ENCODE measurements at regions not wholly inside any gene's neighbourhood (a gene's known extent, or its start where the extent isn't known, plus 50 kb on each side); places are given as distances from the start of the nearest gene placed in this dataset.
"Not testable (repeated sequence)": the region's sequence is repeated elsewhere in the genome, so short reads cannot be mapped to it uniquely, and the experiment has no call there.

DNA sequence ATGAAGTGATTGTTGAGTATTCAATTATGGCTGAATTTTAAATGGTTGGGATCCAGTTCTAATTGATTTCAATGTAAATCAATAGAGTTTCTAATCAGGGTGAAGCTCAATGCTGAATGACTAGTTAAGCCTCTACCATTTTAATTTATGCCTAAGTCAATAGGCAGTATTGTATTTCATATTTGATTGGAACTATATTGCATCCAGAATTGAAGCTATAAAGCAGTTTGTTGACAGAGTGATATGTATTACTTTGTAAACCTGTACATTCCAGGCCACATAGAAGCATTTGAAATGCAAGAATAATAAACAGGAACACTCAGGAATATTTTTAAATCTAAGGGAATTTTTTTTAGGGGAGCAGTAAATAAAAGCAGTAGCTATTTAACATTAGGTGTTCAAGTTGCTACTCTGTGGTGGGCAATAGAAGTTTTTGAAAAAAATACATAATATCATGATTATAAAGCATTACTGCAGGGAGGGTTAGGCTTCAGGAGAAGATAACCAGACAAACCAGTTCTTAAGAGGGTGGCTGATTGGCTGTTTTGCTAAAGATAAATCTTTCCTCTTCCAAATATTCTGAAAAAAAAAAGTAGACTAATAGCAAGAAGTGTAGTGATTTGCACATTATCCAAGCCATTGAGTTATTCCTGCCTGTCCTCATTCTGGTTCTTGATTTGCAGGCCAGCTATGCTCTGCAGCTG is 492.0 kb upstream of the MEF2C start:
- DNase-seq (ENCODE audit: low read depth in 2 of 3, low spot score in 2 of 3): no peak

DNA sequence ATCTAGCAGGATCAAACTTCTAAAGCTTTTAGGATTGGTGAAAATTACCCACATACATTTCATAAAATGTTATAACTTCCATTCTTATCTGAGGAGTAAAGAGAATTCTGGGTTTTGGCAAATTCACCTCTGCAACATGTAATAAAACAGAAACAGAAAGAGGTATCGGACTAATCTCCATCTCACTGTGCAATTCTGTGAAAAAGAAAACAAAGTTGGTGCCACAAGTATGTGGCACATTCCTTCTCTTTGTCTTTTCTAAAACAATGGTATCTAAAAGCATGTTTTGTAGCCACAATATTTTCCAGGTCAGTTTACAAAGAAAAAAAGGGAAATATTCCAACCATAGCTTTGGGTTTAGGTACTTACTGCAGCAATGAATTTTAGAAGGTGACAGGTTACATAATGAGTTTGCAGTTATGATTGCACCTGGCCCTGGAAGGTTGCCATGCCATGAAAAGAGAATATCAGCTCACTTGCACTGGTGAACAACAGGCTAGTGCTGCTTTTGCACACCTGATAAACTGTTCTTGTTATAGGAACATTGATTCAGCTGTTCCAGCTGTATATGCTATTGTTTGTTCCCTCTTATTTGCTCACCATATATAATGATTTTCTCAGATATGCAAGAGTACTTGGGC is 491.3 kb upstream of the MEF2C start:
- DNase-seq (ENCODE audit: low read depth in 2 of 3, low spot score in 2 of 3): no peak

DNA sequence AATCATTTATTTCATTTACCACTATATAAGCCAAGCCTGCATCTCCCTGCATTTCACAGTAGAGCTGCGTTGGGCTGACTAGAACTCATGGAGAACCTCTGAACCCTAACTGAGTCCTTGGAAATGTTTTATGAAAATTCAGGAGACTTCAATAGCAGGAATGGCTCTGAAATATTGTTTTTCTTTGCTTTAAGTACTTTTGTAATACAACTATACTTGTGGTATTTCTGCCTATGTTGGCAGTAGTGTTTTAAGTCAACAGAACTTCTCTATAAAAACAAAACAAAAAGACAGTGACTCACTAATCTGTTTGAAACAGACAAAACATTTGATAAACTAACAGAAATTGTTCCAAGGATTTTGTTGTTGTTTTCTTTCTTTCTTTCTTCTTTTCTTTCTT is 489.2 kb upstream of the MEF2C start:
- DNase-seq (ENCODE audit: low read depth in 2 of 3, low spot score in 2 of 3): no peak

DNA sequence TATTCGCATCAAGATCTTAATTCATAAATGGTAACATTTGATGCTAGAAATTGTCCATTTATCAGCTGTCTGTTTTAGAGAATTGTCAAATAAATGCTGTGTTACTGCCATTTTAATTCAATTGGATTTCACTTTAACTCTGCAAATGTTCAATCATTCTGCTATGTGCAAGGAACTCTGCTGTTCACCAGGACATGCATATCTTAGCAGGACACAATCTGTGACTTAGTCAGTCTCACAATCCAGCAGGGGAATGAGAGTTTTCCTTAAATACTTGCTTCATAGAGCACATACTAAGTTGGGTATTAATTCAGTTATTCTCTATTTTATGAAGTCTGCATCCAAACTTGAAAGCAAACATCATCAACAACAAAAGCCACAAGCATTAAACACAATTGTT is 488.7 kb upstream of the MEF2C start:
- DNase-seq (ENCODE audit: low read depth in 2 of 3, low spot score in 2 of 3): no peak

DNA sequence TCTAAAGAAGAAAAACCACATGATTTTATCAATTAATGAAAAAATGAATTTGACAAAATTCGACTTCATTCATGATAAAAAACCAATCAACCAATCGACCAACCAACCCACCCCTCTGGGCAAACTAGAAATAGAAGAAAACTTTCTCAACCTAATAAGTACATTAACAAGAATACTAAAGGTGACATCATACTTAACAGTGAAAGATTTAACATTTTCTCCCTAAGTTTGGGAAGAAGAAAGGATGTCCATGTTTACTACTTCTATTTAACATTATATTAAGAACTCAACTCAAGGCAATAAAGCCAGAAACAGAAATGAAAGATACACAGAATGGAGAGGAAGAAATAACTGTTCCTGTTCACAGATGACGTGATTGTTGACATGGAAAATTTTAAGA is 476.1 kb upstream of the MEF2C start:
- DNase-seq (ENCODE audit: low read depth in 2 of 3, low spot score in 2 of 3): no peak

DNA sequence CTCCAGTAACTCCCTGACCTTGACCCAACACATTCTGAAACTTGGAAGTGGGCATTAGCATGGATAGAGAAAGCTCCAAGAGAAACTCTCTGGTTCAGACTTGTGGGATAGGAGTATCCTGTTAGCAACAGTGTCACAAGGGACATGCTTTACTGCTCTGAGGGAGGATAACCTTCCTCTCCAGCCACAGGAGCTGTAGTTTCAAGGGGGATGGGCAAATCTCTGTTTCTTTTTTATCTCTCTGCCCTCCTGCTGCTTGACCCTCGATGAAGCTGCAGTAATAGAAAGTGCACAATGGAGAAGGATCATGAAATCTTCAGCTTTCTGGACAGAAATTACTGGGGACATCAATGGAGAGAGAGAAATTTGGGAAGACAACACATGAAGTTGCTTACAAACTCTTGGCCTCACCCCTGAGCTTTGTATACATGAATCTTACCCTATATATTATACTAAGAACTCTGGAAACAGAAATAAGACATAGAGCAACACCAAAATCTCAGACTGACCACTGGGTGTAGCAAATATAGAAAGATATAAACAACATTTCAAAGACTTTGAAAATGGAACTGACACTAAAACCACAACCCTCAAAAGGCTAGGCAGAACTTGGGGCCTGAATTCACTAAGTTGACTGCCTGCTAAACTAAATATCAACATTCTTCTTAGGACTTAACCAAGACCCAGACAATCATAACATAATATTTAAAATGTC is 471.0 kb upstream of the MEF2C start:
- no peak for DNase-seq (ENCODE audit: low read depth in 2 of 3, low spot score in 2 of 3)

DNA sequence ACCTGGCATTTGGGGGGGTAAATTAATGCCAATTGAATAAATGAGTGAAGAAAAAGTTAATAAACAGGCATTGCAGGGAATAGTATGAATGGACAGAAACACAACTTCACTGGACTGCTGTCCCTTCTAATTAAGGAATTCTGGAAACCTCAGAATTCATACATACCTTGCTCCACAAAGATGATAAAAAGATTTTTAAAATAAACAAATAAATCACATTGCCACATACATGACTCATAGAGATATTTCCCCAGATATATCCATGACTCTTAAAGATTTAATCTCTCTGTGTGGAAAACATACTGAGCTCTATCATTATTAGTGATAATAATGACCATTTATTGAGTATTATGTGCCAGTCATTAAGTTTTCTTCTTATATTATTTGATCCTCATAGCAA is 469.0 kb upstream of the MEF2C start:
- no peak for DNase-seq (ENCODE audit: low read depth in 2 of 3, low spot score in 2 of 3)

DNA sequence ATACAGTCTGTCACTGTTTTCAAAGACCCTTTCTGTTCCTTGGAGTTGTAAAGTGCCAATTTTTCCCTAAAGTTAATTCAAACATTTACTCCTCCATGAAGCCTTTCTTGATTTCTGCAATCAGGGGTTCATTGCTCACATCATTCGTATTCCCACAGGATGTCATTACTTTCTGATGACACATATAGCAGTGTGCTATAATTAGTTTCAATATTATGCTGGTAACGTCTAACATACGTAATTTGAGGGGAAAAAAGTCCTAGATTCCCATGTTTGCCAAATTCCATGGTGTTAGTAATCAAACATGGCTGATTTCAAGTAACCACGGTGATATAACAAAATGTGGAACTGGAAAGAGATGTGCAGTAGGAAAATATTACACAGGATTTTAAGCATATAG is 468.2 kb upstream of the MEF2C start:
- DNase-seq (ENCODE audit: low read depth in 2 of 3, low spot score in 2 of 3): no peak

DNA sequence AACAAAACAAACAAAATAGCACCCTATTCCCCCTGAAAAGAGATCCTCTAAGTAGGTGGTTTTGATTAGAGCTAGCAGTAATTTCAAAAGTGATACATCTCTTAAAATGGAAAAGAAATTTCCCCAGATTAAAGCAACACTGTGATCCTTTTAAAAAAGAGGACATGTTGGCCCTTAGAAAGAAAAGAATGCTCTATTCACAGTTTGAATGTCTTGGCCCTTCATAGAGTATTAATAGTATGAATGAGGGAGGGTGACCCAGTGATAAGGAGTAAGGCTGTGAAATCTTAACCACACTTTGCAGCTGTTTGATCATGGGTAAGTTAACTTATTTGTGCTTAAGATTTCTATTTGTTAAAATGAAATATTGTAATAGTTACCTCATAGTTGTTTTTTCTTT is 467.7 kb upstream of the MEF2C start:
- DNase-seq (ENCODE audit: low read depth in 2 of 3, low spot score in 2 of 3): no peak

DNA sequence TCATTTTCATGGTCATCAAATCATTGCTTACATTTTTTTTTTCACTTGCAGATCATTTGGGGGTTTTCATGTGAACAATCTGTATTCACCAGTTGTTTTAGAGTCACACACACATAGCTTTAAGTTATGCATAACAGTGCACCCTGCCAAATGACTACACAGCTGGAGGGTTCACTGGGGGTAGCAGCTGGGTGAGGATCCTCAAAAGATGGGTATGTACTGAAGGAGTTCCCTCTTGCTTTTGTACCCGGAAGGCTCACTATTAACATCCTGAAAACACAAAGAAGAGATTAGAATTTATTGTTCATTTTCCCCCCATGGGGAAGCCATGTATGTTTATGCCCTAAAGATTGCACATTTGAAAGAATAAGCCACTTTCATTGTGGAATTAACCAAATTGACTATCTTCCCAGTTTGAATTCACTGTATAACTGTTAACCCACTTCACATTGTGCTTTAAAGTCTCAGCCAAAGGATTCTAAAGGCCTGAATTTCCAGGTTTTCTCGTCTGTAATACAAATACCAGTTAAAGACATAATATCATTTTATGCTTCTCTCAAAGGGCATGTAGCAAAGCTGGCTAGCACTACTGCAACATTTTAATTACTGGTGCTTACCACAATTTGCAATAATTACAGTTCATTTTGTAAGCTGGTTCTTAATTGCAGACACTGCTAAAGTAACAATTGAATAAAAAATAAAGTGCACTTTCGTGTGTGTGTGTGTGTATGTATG is 466.4 kb upstream of the MEF2C start:
- no peak for DNase-seq (ENCODE audit: low read depth in 2 of 3, low spot score in 2 of 3)

DNA sequence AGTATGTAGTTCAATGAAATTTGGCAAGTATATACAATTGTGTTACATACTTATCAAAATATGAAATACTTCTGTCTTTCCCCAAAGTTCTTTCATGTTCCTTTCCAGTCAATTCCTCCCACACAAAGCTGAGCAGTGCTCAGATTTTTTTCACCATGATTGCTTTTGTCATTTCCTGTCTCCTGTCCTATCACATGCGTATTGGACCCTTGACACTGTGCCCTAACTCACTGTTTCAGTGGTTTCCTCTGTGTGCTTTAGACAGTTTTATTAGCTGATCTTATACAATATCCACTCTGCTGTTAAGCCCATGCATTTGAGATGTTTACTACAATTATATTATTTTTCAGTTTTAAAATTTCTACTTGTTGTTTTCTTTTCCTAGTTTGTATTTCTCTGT is 463.6 kb upstream of the MEF2C start:
- no peak for DNase-seq (ENCODE audit: low read depth in 2 of 3, low spot score in 2 of 3)

DNA sequence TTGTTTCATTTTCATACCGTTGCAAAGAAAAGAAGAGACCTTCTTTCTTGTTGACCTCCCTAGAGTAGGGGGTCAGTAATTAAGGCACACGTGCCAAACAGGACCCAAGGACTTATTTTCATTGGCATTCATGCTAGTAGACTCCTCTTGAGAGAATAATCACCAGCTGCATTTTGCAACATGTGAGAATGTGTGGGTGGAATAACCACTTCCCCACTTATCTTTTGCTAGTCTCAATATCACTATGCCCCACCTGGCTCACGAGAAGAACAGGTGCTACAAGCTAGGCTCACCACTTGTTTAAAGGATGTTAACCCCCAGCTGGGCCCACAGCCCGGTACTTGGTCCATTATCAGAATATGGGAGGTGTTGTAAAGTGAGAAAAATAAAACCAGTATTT is 460.7 kb upstream of the MEF2C start:
- DNase-seq (ENCODE audit: low read depth in 2 of 3, low spot score in 2 of 3): no peak

DNA sequence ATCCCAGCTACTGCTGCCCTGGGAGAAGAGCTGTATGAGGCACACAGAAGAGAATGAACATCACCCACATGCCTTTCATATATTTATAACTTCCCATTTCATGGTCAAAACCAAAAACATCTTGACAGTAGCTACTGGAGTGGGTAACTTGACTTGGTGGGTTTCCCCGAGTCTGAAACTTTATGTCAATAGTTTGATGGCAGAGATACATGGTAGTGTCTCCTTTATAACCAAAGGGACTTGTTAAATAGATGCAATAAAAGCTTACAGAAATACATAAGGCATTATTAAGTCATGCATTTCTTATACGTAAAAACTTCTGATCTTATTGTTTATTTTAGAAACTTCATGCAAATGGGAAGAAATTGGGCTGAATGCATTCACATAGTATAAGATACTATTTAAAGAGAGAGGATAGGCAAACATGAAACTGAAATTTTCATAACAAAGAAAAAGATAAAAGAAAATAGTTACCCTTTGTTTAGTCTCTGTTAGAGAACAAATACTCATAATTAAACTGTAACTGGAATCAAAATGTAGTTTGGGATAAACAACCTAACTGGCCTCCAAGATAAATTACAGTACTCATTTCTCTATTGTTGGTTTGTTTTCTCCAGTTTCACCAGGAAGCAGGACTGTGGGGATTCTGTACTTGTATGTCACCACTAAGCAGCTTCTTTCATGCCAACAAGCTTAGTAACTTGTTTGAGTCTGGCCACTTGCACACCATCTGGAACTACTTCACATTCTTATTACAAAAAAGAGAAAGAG is 459.3 kb upstream of the MEF2C start:
- no peak for DNase-seq (ENCODE audit: low read depth in 2 of 3, low spot score in 2 of 3)

DNA sequence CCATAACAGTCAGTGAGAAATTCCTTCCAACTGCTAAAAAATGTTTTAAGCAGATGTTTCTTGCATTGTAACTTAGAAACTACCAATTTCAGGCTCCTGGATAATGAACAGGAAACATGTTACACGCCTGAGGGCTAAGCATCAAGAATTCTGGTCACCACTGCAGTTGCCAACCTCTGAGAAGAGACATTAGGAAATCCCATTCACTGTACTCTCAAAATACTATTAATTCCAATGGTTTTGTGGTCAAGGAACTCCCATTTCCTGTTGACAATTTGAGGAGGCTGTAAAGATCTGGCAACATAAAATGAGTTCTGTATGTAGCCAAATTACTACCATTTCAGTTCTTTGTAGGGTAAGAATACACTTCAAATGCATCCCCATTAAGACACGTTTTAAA is 456.0 kb upstream of the MEF2C start:
- no peak for DNase-seq (ENCODE audit: low read depth in 2 of 3, low spot score in 2 of 3)

DNA sequence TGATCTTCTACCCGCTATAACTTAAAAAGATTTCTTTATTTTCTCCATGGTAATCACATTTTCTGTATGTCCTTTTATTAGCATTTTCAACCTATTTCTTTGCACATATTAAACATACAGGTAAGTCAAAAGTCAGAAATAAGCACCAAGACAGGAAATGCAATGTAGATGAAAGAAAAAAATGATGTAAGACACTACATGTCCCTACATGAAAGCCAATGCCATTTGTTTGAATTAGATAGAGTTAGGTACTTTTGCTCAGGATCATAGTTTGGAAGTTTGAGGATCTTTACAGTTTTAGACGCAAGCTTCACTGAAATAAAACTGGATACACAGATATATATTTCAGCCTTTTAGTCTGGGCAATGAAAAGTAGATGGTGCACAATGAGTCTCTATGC is 453.1 kb upstream of the MEF2C start:
- no peak for DNase-seq (ENCODE audit: low read depth in 2 of 3, low spot score in 2 of 3)

DNA sequence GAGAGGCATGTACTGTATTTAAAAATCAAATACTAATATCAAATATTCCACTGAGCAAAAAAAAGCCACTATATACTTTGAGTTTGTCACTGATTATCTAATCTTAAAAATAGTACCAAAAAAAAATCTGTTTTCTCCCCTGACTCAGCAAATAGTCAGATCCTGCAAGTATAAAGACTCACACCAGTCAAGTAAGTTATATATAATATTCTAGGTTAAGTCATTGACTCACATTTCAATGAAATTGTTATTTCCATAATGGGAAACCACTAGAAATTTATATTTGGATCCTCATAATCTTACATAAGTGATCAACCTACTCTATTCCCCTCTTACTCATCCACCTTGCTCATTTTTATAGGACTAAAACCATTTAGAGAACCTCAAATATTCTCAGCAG is 447.2 kb upstream of the MEF2C start:
- no peak for DNase-seq (ENCODE audit: low read depth in 2 of 3, low spot score in 2 of 3)

DNA sequence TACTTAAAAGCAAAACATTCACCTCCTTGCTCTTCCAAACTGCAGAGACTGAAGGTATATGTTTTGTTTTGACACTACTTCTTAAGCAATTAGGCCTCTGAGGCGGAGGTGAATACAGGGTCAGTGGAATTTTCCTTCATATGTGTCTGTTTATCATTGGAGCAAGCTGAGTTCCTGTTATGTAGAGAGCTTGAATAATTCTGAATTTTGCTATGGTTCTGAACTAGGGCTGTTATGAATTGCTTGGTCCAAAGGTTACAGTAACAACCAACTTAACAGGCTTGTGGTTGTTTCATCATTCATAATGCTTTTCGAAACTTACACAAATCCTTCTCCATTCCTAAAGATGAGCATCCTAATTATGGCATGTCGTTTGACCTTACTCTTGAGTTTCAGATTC is 444.6 kb upstream of the MEF2C start:
- no peak for DNase-seq (ENCODE audit: low read depth in 2 of 3, low spot score in 2 of 3)

DNA sequence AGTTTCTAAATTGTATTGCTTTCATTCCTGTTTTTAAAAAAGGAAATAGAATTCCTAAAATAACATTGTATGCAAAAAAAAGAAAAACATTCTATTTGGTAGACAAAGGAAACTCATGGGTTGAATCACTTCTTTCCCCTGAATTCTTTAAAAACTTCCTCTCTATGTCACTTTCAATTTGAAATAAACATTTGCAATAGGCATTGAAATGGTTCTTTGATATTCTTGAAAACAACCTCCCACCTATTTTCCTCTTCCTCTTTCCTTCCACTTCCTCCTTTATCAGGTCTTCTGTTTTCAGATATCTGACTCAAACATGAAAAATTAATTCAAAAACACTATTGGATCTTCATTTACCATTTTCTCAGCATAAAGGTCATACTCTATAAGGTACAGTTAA is 442.0 kb upstream of the MEF2C start:
- no peak for DNase-seq (ENCODE audit: low read depth in 2 of 3, low spot score in 2 of 3)

DNA sequence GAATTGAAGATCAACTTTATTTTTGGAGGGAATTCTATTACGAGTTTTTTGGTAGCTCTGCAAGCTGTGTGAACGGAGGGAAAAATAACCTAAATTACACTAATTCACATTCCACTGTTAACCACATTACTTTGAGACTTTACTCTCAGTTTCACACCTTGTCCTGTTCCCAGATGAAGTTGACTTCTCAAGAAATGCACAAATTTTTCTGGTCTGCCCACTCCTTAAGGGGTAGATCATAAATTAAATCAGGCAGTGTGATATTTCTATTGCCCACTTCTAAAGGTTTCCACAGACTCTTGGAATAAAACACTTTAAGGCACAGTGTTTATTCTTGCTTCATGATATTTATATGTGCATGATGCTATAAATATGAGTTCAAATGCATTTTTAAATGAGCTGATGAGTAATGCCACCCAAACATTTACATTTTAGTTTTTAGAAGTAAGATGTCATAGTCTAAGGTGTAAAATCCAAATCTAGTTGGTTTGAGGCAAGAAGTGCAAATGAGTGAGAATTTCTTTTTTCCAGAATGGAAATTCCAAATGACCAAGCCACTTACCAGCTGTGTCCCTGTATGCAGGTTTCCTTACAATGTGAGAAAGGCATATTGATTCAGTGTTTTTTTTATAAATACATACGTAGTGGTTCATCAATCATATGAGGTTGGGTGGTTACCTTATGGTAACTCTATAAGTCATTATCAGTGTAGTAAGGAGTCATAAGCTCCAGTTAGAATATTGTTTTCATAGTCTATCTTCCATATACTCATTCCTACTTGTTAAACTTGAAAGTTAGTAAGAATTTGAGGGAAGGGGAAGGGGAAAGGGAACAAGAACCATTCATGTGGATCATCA is 437.7 kb upstream of the MEF2C start:
- DNase-seq (ENCODE audit: low read depth in 2 of 3, low spot score in 2 of 3): no peak

DNA sequence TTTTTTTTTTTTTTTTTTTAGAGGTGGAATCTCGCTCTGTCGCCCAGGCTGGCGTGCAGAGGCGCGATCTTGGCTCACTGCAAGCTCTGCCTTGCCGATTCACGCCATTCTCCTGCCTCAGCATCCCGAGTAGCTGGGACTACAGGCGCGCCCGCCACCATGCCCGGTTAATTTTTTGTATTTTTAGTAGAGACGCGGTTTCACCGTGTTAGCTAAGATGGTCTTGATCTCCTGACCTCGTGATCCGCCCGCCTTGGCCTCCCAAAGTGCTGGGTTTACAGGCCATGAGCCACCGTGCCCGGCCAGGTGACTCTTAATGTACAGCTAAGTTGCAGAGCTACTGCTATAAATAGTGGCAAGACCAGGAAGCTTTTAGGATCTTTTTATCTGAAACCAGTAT is 434.9 kb upstream of the MEF2C start:
- not testable (repeated sequence) for DNase-seq (ENCODE audit: low read depth in 2 of 3, low spot score in 2 of 3)

All from activated CD8-positive, alpha-beta memory T cell treated with anti-CD3 and anti-CD28 coated beads for 48 hours (primary cell).